Ureter (tissue), 1 donor: ENCODE measurements at regions not wholly inside any gene's neighbourhood (a gene's known extent, or its start where the extent isn't known, plus 50 kb on each side); places are given as distances from the start of the nearest gene placed in this dataset.

Experiments
- DNase-seq: peaks from one replicate; pipeline ENCODE4 v3.0.0-alpha.2; 2020; ENCODE audit warnings: low spot score
- donor health status: DM: yes; HTN: yes; CAD: no.

DNA sequence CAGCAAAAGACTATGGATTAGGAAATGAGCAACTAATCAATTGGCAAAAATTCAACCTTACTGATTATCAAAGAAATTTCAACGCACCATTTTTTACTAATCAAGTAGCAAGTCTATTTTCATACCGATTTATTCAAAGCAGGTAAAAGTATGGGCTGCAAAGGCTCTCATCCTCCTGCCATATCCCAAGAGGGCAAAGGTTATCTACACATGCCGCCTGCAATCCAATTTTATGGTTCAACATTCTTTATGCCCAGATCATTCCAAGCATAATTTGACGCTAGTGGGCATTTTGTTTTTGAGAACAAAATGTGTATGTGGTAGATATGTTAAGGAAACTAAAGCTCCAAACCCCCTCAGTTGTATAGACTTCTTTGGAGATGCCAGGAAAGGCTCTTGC lies 270.6 kb downstream of the MAF start:
- no peak for DNase-seq

DNA sequence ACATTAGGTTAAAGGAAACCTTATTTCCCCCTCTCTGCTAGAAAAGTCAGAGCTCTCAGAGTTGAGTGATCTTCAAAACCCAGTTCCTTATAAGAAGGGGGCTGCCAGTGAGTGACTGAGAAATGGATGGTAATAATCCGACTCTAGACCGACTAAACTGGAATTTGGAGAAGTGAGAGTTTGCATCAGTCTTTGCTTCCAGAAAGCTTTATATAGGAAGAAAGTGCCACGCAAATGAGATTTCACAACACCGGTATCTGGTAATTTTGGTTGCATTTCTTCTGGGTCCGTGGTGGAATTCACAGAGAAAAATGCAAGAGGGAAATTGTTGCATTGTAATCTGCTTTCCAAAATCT lies 271.4 kb downstream of the MAF start:
- no peak for DNase-seq

DNA sequence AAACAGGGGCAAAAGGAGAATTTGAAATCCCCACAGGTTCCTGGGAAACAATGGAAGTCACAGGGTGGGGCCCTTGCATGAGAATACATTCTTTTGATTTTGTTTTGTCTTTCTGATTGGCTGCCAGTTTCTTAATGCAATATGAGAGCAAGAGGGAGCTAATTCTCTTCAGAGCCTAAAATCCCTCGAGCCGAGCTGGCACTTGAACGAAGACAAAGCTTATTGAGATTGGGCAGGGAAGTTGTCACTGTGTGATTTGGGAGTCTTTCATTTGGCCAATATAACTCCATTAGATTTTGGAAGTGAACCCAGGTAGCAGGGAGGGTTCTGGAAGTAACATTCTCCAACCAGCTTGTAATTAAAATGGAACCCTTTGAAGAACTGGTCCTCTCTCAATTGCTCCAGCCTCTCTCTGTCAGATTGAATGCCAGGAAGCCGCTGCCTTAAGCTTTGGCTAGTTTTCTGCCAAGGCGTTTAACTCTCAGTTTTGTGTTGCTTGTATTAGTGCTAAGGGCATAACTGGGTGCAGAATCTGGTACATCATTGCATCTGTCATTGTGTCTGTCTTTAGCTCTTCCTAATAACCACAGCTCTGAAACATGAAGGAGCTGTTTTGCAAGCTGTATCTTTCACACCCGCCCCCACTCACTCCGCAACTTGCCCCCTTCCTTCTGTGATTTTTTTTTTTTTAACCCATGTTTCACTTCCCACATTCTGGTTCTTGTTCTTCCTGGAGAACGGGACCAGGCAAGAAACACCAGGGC lies 272.0 kb downstream of the MAF start:
- DNase-seq, result no peak

DNA sequence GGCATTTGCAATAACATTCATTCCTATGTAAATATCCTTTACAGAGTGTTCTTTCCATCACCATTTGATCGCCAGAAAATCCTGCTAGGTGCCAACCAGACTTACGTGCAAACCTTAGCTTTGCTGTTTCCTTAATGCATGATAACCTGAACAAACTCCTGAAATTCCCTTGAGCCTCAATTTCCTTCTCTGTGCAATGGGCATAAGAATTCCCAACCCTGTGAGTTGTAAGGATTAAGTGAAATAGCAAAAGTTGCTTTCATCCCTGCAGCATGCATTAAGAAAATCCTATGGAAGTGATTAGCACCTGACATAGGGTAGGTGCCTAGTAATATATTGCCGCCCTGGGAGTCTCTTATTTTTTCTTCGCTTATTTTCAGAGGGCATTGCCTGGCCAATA lies 272.7 kb downstream of the MAF start:
- no peak for DNase-seq

DNA sequence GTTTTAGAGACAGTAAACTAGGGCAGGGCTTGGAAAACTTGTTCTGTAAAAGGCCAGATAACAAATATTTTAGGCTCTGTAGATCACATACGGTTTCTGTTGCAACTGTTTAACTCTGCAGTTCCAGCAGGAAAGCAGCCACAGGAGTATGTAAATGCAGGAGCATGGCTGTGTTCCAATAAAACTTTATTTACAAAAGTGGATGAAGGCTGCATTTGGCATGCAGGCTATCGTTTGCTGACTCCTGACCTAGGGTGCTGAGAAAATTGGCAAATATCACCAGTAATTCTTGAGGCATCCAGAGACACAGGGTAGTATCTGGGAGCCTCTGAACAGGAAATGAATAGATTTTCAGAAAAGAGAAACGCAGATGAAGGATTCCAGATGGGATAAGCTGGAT lies 274.0 kb downstream of the MAF start:
- DNase-seq, result no peak

DNA sequence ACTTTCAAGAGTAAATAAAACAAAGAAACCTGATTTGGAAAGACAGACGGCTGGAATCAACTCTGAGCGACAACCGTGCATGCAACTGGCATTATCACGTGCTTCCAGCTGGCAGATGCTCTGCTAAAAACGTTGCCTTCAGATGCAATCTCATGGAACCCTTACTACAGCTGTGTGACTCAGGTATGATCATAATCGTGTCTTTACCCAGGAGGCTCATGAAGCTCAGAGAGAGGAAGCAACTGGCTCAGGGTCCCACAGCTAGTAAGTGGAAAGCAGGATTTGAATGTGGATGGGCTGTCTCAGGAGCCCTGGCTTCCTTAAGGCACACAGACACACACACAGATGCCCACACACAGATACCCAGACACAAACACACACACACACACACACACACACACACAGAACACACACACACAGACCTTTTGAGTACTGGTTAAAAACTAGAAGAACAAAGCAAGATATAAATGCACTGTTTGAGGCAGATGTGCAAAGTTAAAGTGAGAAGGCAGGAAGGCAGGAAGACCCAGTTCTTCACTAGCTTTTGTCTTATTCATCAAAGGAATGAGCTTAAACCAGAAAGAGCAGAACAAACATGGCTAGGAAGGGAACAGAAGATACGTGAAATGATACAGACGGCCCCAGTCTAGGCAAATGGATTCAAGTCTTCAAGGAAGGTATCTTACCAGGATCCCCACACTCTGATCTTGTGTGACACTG lies 275.2 kb downstream of the MAF start:
- DNase-seq, result no peak

DNA sequence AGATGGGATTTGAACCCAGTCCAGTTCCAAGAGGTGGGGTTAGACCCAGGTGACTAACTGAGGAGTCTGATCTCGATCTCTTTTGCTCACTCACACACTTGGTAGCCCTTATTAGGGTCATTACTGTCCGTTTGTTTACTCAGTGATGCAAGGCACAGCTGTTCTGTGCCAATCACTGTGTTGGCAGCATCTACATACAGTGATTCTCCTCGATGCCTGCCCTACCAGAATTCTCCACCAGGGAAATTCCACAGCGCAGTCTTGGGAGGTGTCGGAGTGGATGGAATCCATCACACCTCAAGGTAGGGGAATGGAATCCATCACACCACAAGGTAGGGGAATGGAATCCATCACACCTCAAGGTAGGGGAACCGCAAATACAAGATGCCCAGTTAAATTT lies 279.6 kb downstream of the MAF start:
- DNase-seq, result no peak

DNA sequence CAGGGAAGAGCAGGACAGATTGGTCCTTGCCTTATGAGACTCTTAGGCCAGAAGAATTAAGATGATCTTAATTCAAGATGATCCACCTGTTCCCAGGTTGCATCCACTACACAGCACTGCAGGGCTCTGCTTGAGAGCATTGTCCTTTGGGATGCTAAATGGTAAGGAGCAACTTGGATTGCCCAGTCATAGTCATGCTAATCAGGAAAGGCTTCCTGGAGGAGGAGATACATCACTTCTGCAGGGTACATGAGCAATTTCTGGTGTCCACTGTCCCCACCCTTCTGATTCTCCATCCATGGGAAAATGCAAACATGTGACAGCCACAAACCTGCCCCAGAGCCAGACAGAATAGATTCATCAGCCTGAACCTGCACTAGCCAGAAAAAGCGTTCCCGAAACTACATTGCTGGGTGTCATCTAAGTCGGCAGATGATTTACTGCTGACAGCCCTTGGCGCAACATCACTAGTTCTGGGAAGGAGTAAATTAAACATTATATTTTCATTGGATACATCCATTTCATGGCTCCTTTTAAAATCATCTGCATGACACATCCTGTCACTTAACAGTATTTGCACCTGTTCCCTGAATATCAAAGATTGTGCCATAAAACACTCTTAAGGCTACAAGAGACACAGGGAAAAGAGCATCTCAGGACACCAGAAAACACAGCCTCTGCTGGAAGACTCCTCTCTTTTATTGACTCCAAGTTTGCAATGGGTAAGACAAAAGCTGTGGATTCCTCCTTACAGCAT lies 282.2 kb downstream of the MAF start:
- DNase-seq, result no peak

DNA sequence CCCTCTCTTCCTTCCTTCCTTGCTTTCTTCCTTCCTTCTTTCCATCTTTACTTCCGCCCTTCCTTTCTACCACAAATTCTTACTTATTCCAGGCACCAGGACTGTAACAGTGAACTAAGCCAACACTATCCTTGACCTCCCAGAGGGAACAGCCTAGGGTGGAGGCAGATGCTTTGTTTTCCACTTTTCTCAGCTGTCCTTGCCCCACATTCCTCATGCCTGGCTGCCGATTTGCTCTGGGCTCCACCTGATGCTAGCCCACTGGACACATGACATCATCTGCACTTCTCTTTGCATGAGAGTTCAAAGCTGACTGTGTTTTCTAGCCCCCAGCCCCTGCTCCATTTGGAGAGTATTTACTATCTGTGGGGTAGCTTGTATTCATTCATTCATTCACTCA lies 283.0 kb downstream of the MAF start:
- no peak for DNase-seq

DNA sequence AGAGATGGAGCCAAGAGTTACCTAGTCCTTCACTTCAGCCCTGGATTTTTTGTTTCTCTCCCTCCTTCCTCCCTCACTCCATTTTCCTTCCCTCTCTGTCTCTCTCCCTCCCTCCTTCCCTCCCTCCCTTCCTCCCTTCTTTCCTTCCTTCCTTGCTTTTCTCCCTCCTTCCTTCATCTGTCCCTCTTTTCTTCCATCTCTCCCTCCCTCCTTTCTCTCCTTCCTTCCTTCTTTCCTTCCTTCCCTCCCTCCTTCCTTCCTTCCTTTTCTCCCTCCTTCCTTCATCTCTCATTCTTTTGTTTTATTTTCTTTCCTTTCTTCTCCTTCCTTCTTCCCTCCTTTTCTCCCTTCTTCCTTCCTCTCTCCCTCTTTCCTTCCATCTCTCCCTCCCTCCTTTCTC lies 283.5 kb downstream of the MAF start:
- DNase-seq, result no peak

DNA sequence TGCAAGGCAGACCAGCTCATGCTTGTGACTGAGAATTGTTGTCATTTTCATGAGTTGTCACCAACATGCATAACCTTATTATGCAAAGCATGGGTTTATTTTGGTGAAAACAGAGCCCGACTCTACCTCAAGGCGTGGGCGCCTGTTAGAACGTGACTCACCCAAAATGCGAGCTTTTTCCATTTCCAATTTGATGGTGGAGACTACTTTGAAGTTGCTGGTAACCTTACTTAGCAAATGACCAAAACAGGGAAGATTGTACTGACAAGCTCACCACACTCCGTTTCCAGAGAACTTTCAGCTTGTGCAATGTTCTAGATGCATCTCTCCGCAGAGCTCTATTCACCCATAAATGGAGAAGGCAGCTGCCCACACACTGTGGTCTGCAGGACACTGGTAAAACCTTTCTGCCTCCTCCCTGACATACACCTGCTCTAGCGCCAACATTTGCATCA lies 284.5 kb downstream of the MAF start:
- no peak for DNase-seq

DNA sequence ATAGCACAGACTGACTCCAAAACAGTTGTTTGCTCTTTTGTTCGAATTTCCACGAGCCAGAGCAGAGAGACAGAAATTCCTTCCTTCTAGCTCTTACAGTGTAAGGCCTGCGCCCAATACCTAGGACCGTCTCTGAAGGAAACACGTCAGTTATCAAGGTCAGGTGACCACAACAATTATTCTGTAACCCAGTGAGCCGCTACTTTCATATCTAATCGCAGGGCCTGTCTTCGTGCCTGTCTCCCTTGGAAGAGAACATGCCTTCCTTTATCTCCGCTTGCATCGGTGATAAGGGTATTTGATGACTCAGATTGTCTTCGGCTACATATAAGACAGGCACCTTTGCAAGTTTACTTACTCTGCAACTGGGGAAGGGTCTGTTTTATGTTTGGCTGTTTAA lies 288.0 kb downstream of the MAF start:
- DNase-seq, result no peak

DNA sequence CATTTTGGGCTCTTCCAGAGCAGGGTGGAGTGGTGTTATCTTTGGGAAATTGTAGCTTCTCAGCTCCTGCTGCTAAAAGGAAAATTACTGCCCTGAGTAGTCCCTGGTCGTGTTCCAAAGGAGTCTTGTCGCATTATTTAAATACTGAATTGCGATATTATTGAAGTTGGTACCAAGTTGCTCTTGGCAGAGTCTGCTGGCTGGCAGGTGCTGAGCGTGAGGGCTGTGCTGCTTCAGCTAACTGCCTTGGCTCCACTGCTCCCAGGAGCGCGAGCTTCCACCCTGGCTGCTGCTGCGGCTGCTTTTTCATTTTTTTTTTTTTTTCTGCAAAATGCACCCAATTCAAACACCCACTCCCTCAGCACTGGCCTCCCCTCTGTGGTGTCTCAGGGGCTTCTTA lies 289.8 kb downstream of the MAF start:
- DNase-seq, result no peak

DNA sequence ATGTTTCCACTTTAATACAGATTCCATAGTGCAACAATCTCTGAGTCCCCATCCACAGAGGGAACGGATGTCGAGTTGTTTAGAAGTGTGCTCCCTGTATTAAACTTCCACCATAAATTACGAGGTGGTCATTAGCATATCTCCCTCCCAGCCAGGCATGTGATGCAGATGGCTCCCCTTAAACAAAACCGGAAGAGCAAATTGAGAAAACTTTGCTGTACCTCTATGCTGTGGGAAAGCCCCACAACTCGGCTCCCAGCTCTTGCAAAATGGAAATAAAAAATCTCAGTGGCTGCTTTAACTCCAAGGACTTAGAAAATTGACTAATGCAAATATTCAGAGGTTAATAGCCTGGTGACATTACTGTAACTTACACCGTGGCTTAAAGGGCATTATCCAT lies 290.9 kb downstream of the MAF start:
- no peak for DNase-seq

DNA sequence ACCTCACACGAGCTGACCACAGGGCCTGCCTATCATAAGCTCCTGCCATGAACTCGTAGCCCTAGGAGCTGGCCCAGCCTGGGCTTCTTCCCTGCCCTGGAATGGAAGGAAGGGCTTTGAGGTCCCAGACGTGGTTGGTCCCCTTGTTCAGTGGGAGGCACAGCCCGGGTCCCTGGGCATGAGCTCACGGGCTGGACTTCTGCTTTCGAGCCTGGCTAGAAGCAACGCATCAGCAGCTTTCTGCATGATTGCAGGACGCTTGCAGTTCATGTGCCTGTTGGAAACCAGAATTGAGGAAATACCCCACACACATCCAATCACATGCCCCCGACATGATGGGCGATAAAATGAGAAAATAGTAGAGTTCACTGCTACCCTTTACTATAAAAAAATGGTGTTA lies 293.3 kb downstream of the MAF start:
- no peak for DNase-seq

DNA sequence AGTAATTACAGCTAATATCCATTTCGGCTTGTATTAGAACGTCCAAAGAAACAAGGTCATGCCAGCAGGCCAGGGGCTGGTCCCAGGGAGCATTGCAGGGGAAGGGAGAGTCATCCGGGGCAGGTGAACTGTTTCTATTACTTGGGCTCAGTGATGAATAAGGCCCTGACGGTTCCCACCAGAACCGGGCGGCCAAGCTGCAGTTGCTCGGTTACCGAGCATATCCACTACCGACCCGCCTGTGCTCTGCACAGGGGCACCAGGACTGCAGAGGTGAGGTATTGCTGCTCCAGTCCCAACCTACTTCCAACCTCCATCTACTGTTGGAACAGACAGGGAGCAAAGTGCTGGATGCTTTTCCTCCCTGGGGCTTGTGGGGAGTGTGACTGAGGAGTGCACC lies 295.5 kb downstream of the MAF start:
- no peak for DNase-seq

DNA sequence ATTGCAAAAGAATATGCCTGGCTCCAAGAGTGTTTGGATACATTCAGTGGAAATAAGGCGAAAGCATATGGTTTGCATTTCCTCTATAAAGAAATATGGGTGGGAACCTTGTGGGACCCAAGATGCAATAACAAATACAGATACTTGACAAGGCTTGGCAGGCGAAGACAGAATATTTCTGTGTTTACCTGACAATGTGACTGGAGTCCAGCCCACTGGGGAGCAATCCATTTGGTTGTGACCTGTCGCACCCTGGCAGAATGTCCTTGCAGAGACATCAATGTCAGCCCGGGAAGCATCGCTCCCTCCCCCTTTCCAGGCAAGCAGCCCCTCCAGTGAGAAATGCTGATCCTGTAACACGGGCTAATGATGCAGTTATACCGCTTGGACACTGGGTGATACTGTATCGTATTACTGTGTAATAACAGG lies 296.6 kb downstream of the MAF start:
- DNase-seq, result no peak

DNA sequence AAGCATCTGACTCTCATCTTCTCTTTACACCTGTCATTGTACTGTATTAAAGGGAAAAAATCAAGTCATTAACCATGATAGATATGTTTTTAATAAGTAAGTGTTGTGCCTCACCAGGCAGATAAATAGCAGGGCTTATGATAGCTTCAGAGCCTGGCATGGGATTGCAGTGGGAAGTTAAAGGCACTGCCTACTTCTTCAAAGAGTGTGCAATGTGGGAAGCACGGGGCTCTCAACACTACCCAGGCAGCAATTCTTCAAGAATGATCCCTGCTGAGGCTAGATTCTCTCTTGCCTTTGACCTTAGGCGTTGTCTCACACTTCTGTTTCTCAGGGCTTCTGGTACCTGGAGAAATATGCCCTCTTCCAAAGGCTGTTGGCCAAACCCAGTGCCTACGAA lies 297.3 kb downstream of the MAF start:
- no peak for DNase-seq

DNA sequence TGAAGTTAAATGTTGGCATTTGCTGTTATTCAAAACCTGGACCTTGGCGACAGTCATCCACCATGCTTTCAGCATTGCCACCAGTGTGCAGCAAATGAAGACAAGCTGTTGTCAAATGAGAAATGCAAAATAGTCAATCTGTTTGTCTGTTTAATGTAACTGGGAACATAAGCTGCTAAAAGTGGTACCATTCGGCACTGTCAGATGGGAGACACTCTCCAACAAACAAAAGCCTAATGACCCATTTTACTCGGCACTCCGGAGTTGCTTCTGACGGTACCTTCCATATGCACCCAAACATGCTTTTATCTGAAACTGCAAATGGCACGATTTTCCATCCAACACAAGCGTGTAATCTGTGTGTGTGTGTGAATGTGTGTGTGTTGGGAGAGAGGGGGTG lies 297.8 kb downstream of the MAF start:
- no peak for DNase-seq

DNA sequence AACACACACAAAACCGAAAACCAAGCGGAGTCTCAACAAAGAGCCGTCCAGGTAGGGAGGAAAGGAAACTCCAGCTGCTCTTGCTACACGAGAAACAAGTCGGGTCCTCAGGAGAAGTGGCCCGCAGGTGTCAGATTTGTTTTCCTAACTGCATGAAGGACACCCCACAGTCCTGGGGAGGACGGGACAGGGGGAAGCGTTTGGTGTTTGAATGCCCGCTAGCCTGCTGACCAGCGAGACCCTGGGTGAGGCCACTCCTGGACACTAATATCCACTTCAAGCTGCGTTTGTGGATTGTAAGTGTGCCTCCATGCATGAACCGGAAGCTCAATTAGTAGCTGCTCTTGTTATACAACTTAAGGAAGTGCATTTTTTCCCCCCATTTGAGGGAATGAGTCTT lies 299.5 kb downstream of the MAF start:
- no peak for DNase-seq

DNA sequence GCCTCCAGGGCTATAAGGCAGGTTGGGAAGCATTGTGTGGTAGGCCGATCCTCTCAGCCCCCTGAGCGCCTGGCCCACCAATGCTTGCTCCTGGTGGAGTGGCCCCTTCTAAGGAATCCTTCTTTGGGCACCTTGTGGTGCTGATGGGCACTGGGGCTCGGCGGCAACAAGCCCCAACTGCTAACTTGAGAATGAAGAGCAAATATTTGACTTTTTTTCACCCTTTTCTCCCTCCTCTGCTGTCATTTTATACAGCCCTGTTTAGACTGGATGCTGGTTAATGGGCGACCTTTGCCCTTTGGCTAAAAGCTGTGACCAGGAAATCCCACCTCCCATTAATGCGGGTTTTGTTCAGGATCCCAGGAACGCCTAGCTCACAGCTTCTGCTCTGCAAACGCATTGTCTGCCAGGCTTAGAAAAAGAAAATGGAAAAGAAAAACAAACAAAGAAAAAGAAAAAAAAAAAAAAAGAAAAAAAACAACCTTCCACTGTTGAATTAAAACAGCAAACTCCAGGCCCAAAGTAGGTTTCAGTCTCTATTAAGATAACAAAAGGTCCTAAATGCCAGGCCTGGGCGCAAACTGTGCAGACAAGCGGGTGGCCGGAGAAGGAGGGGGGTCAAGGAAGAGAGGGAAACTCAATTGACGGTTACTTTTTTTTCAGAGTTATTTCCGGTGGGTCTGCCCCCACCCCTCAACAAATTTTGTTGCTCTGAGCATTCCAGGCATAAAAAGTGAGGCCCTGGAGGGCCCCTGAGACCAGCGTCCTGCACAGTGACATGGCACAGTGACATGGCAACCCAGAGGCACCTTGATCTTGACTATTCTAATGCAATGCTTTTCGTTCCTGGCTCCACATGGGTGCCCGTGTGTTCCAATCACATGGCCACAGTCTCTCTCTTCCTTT lies 301.4 kb downstream of the MAF start:
- no peak for DNase-seq

DNA sequence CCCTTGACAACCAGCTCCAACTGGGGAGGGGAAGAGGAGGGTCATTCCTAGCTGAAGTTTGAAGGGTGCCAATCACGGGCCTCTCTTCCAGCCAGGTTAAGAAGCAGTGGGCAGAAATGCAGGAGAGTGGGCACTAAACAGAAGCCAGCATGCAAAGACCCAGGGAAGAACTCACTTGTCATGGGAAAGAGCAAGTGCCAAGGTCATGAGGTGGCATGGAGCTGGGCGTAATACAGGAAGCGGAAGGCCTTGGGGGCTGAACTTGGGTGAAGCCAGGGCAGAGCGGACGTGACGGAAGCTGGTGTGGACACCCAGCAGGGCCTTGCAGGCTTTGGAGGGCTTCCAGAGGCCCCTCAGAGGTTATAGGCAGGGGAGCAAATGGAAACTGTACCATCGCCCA lies 302.1 kb downstream of the MAF start:
- DNase-seq, result no peak
